ENCODE measurements at regions not wholly inside any gene's neighbourhood (a gene's known extent, or its start where the extent isn't known, plus 50 kb on each side); places are given as distances from the start of the nearest gene placed in this dataset.
"Not testable (repeated sequence)": the region's sequence is repeated elsewhere in the genome, so short reads cannot be mapped to it uniquely, and the experiment has no call there.

DNA sequence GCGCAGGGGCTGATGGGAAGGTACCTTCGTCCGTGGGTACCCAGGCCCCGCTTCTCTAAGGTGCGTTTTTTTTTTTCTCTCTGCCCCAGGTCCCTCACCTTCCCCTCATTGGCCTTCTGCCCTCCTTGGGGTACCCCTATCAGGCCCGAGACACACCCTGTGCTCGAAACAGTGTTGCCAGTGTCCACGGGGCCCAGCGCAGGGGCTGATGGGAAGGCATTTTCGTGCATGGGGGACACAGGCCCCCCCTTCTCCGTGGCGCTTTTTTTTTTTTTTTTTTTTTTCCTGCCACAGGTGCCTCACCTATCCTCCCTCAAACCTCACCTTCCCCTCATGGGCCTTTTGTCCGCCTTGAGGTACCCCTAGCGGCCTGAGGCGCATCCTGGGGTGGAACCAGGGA, 191.6 kb downstream of the POTEG start:
- not testable (repeated sequence) for DNase-seq (ENCODE audit: low spot score)

DNA sequence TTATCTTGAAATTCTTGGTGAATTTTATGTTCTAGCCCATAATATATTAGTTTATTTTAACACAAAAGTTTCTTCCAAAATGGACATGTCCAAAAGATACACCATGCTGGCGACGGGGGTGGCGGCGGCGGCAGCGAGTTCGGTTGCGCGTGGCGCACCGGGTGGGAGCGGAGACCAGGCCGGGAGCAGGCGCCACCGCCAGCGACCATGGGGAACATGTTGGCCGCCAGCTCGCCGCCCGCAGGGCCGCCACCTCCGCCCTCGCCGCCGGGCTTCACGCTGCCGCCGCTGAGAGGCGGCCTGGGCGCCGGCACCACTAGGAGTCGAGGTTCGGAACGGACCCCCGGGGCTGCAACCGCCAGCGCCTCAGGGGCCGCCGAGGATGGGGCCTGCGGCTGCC, 167.2 kb downstream of the POTEG start:
- not testable (repeated sequence) for DNase-seq (ENCODE audit: low spot score)

DNA sequence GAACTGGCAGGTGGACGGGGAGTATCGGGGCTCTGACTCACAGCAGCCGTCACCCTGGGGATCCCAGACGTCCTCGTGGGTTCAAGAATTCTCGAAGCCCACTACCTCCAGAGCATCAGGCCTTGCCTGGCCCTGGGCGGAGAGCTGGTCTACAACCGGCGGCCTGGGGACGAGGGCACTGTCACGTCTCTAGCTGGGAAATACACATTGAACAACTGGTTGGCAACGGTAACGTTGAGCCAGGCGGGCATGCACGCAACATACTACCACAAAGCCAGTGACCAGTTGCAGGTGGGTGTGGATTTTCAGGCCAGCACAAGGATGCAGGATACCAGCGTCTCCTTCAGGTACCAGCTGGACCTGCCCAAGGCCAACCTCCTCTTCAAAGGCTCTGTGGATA, 166.5 kb downstream of the POTEG start:
- peak; percentile 23 for DNase-seq (ENCODE audit: low spot score)

DNA sequence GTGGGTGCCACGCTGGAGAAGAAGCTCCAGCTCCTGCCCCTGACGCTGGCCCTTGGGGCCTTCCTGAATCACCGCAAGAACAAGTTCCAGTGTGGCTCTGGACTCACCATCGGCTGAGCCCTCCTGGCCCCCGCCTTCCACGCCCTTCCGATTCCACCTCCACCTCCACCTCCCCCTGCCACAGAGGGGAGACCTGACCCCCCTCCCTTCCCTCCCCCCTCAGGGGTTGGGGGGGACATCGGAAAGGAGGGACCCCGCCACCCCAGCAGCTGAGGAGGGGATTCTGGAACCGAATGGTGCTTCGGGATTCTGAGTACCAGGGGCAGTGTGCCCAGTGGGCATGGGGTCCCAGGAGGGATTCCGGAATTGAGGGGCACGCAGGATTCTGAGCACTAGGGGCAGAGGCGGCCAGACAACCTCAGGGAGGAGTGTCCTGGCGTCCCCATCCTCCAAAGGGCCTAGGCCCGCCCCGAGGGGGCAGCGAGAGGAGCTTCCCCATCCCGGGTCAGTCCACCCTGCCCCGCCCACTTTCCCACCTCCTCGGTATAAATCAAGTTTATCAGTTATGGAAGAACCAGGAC, 166.0 kb downstream of the POTEG start:
- not testable (repeated sequence) for DNase-seq (ENCODE audit: low spot score)

DNA sequence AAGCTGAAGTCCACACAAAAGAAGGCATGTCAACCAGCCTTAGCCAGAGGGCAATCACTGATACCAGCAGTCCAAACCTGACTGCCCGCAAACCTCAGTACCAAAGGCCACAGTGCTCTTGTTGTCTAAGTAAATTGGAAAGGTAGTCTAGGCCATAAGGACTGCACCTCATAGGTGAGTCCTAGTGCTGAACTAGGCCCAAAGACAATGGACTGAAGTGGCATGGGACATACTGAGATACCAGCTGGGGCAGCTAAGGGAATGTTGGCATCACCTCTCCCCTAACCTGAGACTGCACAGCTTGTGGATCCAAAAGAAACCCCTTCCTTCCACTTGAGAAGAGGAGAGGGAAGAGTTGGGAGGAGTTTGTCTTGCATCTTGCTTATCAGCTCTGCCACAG, 161.9 kb downstream of the POTEG start:
- DNase-seq (ENCODE audit: low spot score): not testable (repeated sequence)

DNA sequence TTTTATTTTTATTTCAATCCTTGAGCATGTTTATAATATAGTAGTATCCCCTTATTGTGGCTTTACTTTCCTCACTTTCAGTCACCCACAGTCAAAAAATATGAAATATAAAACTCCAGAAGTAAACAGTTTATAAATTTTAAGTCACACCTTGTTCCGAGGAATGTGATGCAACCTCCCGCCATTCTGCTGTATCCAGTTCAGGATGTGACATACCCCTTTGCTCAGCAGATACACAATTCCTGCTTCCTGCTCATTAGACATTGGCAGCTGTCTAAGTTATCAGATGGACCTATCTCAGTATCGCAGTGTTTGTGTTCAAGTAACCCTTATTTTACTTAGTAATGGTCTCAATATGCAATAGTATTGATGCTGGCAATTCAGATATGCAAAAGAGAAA, 144.5 kb downstream of the POTEG start:
- not testable (repeated sequence) for DNase-seq (ENCODE audit: low spot score)

DNA sequence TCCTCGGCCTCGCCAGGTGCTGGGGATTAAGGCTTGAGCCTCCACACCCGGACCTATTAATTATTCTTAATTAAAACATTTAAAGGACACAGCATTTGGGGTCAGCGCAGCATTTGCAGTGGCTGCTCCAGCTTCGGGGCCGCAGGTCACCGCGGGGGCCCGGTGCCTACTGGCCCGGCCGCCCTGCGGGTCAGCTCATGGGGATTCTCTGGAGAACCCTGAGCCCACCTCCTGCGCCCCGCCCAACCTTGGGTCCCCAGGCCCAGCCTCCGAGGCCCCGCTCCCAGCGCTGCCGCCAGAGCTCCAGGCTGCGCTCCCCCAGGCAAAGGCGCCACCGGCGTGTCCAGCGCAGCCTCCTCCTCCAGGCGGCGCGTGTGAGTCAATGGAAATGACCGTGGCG, 133.9 kb downstream of the POTEG start:
- DNase-seq (ENCODE audit: low spot score): not testable (repeated sequence)

DNA sequence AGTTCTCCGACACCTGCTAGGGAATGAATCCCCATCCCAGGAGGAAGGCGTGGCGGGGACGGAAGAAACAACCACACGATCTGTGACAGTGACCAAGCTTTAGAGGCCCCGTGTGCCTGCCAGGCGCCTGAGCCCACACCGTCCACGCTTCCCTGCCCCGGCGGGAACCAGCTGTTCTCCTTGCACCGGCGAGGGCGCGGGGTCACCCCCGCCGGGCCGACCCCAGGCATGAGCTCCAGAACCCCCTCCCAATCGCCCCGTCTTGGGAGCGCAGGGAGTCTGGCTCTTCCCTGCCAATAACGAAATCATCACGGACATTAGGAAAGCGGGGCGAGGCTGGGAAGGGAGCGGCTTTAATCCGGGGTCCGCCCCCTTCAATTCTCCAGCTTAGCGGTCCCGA, 133.3 kb downstream of the POTEG start:
- not testable (repeated sequence) for DNase-seq (ENCODE audit: low spot score)

DNA sequence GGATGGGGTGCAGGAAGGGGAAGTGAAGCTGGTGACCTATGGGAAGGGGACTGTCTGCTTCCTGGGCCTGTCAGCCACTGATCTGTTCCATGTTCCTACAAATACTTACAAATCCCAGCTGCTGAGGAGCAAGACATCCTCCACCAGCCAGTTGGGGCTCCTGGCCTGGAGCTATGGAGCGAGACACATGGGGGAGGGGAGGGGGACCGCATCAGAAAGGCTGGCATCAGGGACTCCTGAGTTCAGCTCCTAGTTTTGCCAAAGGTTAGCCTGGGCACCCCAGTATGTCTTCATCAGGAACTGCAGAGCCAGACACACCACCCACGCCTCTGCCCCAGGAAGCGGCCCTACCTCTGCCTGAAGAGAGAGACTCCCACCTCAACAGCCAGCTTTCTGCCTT, 130.3 kb downstream of the POTEG start:
- not testable (repeated sequence) for DNase-seq (ENCODE audit: low spot score)

DNA sequence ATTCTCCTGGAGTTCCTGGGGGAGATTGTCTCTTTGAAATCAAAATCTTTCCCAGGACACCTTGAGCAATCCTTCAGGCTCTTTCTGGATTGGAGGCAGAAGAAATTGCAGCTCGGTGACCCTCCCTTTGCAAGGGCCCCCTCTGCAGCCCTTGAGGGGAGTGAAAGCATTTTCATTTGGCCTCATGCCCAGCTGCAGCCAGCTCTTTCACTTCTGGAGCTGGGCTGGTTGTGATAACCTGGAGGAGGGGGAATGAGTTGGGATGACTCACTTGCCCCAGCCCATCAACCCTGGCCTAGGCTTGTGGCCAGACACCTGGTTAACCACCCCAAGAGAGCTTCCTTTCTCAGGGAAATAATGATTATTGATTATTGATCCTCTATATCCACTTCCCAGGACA, 129.7 kb downstream of the POTEG start:
- DNase-seq (ENCODE audit: low spot score): not testable (repeated sequence)

DNA sequence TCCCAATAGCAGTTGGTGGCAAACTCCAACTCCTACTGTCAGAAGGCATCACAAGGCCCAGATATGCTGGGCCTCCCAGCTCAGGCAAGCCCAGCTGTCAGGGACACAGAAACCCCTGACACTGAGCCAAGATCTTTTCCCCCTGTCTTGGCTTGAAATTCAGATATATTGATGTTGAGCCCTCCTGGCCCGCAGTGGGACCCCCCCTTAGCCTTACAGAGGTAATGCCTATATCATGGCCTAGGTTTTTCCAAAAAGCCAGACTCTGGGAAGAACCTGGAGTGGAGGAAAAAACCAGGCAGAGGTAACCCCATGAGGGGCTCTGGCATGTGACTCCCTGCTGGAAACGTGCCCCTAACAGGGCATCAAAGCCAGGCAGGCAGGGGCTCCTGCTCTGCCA, 129.2 kb downstream of the POTEG start:
- not testable (repeated sequence) for DNase-seq (ENCODE audit: low spot score)

DNA sequence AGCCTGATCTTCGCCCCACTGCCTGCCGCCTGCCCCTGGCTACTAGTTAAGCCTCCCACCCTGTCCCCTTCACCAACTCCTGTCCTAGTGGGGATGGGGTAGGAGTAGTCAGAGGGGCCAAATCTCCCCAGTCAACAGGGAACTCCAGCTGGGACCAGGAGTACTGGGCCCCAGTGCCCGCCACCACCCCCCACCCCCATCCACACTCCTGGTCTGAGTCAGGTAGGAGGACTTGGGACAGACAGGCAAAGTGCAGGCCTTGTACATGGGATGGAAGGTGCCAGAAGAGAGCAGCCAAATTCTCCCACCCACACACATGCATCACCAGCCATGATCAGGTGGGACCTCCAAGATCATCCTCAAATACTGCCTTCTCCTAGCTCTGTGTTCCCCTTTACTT, 128.4 kb downstream of the POTEG start:
- not testable (repeated sequence) for DNase-seq (ENCODE audit: low spot score)

DNA sequence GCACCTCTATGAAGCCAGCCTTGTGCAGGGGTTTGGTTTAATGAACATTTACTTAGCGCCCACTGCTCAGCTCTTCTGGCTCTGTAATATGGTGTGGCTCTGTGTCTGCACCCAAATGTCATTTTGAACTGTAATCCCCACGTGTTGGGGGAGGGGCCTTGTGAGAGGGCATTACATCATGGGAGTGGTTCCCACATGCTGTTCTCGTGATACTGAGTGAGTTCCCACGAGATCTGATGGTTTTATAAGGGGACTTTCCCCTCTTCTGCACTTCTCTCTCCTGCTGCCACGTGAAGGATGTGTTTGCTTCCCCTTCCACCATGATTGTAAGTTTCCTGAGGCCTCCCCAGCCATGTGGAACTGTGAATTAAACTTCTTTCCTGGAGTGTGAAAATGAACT, 127.7 kb downstream of the POTEG start:
- not testable (repeated sequence) for DNase-seq (ENCODE audit: low spot score)

DNA sequence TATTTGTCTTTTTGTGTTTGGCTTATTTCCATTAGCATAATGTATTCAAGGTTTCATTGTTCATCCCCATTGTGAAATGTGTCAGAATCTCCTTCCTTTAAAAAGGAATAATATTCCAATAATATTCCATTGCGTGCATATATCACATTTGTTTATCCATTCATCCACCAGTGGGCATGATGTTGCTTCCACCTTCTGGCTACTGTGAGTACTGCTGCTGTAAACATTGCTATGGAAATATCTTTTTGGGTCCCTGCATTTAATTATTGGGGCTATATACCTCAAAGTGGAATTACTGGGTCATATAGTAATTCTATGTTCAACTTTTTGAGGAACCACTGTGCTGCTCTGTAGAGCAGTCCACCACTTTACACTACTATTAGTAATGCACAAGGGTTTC, 123.1 kb downstream of the POTEG start:
- DNase-seq (ENCODE audit: low spot score): not testable (repeated sequence)

DNA sequence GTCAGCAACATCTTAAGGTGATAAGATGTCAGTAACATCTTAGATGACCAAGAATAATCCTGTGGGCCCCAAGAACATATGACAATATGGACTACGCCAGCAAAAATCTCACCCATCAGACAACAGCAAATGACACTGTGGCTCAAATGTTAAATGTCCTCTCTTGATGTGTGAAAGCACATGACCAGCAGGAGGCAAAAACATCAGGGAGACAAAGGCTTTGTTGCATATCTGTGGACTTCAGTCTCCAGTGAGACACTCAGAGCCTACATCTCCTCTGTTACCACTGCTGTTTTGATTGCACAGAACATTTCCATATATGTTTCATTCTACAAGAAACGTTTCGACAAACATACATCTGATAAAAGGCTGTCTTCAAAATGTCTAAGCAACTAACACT, 103.5 kb downstream of the POTEG start:
- not testable (repeated sequence) for DNase-seq (ENCODE audit: low spot score)

DNA sequence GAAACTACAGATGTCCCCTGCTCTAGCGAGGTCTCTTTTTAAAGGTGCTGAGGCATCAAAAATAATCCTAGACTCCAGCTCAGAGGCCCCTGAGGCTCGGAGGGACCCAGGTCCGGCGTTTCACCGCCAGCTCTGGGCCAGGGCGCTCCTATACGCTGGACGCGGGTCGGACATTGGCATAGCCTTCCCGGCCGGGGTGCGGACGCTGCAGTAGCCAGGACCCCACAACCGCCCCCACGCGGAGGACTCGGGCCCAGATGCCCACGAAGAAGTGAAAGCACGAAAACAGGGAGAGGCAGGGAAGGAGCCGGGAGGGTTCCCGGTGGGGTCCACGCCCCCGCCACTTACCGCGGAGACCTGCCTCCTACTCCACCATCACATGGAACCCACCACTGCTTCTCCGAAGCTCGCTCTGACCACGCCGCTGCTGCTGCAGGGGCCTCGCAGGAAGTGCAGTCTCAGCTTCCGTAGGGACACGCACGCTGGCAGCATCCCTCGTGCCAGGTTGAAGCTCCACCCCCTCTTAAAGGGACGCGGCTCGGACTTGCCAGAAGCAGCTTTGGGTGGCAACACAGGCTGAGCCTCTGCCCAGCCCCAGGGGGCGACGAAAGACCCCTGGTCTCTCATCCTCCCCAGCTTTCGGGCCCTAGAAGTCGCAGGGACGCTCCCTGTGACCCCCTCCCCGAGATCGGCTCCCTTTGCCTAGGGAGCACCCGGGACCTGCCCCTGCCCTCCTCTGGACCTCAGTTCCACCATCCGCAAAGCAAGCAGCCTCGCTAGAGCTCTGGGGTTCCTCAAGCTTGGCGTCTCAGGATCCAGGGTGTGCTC, 96.7 kb downstream of the POTEG start:
- DNase-seq (ENCODE audit: low spot score): not testable (repeated sequence)

DNA sequence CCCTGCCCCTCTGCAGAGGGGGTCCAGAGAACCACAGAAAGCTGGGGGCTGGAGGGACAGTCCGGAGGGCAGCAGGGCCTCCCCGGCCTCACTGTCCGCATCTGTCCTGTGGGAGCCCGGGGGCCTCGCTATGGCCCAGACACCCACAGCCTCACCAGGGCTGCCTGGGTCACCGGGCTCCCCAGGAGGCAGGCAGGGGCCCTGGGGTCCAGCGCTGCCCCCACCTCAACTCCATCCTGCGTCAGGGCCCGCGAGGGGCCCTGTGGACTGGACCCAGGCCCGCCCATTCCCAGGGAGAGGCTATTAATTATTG, 96.1 kb downstream of the POTEG start:
- DNase-seq (ENCODE audit: low spot score): not testable (repeated sequence)

DNA sequence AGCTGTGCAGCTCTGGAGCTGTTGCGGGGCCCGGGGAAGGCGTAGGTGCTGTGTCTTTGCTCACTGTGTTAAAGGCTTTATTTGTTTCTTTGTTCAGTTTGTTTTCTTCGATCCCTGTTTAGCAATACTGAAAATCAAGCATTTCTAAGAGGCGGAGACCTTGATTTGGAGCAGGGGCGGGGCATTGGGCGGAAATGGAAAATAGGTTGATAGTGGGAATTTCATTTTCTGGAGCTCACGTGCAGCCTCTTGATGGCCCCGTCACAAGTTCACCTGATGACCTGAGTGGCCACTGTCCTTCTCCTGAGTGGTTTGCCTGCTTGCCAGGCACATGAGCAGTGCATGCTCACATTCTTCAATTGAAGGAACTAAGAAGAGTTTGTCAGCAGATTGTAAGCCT, 93.2 kb downstream of the POTEG start:
- not testable (repeated sequence) for DNase-seq (ENCODE audit: low spot score)

DNA sequence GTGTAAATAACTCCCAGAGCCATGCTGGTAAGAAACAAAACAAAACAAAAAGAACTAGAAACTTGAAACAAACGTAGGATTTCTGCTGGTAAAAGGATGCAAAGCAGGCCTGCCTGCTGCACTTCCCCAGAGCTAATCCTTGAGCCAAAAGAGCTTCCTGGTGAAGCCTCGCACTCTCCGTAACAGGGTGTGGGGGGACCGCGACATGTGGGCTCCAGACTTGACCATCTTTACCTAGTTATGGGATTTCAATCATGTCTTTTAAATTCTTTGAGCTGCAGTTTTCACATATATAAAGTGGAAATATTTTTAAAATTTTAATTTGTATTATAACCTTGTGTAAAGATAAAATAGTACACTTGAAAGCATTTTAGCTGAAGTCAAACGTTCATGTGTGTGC, 92.5 kb downstream of the POTEG start:
- not testable (repeated sequence) for DNase-seq (ENCODE audit: low spot score)

DNA sequence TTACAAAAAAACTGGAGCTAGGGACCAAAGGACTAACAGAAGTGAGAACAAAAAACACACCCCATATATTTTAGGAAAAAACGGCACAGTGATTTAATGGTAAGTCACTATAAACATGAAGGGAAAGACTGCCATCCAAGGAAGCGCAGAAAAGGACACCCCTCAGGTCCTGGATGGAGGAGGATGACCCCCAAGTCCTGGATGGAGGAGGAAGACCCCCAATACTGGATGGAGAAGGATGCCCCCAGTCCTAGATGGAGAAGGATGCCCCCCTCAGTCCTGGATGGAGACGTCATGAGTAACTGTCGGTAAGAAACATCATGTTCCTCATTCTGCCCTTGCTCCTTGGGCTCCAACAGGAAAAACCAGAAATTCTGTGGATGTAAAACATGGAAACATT, 89.9 kb downstream of the POTEG start:
- DNase-seq (ENCODE audit: low spot score): not testable (repeated sequence)

DNA sequence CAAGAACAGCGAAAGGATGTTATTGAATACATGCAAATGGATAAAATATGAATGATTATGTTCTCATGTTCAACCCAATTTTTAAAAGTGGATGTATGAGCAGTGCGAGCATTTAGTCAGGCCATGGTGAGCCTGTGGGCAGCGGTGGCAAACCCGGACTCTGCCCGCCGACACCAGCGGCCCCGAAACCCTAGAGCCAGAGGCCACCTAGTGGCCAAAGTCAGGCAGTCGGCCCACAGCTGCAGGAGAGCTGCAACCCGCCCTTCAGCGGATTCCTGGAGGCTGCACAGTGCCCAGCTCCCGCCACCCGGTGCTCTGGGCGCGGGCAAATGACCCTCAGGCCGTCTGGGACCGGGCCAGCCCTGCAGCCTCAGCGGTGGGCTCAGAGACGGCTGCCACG, 89.5 kb downstream of the POTEG start:
- DNase-seq (ENCODE audit: low spot score): not testable (repeated sequence)

DNA sequence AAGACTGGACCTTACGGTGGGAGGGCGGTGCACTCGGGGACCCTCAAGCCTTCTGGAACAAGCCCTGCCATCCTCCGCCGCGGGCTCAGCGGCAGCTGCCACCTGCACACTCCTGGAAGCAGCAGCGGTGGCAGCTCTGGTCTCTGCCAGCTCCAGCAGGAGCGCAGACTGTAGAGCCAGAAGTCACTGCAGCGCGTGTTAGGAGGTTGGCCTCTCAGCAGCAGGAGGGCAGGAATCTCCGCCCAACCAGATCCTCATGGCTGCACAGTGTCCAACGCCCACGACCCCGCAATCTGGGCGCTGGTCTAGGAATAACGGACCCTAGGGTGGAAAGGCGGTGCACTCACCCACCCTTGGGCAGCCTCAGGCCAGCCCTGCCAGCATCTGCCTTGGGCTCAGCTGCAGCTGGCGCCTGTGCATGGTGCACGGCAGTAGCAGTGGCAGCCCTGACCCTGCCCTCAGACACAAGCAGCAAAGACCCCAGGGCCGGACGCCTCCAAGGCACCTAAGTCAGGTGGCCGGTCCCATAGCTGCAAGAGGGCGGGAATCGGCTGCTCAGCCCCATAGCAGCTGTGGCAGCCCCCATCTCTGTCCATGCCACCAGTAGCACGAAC, 88.7 kb downstream of the POTEG start:
- not testable (repeated sequence) for DNase-seq (ENCODE audit: low spot score)

DNA sequence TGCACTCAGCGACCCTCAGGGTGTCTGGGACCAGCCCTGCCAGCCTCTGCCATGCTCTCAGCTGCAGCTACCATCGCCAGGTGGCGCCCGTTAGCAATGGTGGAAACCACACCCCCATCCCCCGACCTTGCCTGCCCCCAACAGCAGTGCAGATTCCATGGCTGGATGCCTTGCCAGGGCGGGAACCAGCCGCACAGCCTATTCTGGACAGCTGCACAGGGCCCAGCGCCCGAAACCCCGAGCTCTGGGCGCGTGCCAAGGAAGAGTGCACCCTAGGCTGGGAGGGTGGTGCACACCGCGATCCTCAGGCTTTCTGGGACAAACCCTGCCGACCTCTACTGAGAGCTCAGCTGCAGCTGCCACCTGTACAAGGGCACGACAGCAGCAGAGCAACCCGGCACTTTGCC, 88.1 kb downstream of the POTEG start:
- not testable (repeated sequence) for DNase-seq (ENCODE audit: low spot score)

Data from left forelimb (tissue), 1 donor.